Activated T-helper 17 cell treated with anti-CD3 and anti-CD28 coated beads, Interleukin-2, amount 50 U/mL, for 72 hours (primary cell): ENCODE measurements at regions not wholly inside any gene's neighbourhood (a gene's known extent, or its start where the extent isn't known, plus 50 kb on each side); places are given as distances from the start of the nearest gene placed in this dataset.
"Not testable (repeated sequence)": the region's sequence is repeated elsewhere in the genome, so short reads cannot be mapped to it uniquely, and the experiment has no call there.

Source experiments
- ATAC-seq: fragments of 150-1000 bp; cut with Tn5 transposase; replicated peaks from 2 replicates; pipeline ENCODE4 v1.10.0; 2021; ENCODE audit warnings: mild to moderate bottlenecking, moderate library complexity
- H3K27ac Mint-ChIP-seq: one replicate; pipeline ENCODE4 v1.8.0; 2022; ENCODE audit warnings: mixed read lengths
- H3K27me3 Mint-ChIP-seq: one replicate; pipeline ENCODE4 v1.8.0; 2022; ENCODE audit warnings: mixed read lengths
- H3K36me3 Mint-ChIP-seq: one replicate; pipeline ENCODE4 v1.8.0; 2022; ENCODE audit warnings: low read depth, mild to moderate bottlenecking, mixed read lengths
- H3K4me1 Mint-ChIP-seq: one replicate; pipeline ENCODE4 v1.8.0; 2022; ENCODE audit warnings: mixed read lengths
- H3K4me3 Mint-ChIP-seq: one replicate; pipeline ENCODE4 v1.8.0; 2022; ENCODE audit warnings: mild to moderate bottlenecking, mixed read lengths
- H3K9me3 Mint-ChIP-seq: one replicate; pipeline ENCODE4 v1.8.0; 2022; ENCODE audit warnings: mixed read lengths

DNA sequence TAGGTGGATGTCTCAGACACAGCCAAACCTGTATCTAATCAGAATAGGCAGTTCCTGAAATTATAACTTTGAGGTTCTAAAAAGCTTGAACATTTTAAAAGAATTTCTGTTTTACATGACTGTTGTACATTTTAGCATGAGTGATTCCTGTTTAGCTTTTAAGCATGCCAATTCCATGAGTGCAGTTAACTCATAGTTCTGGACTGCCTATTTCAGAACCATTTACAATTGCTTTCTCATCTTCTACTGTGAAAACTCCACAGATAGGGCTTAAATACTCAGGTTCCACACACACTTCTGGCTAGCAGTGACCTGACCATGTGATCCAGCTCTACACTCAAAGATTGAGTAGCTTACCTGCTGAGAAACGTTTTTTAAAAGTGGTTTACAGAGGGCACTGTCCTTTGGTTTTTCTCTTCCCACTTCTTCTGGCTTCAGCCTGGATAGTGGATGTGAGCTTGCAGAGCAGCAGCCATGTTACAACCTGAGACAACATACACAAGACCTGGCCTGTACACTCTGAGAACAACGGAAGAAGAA lies 280.8 kb downstream of the ANKRD50 start:
- H3K36me3 Mint-ChIP-seq: no peaks in the 10 kb centered on the region
- H3K4me1 Mint-ChIP-seq: no peaks in the 10 kb centered on the region
- peaks cover 3% of the 10 kb centered on the region for H3K27me3 Mint-ChIP-seq
- H3K27ac Mint-ChIP-seq: no peak overlapping the region
- H3K4me3 Mint-ChIP-seq: no peak overlapping the region
- no peak for ATAC-seq
- H3K9me3 Mint-ChIP-seq: peaks cover 4% of the 10 kb centered on the region

DNA sequence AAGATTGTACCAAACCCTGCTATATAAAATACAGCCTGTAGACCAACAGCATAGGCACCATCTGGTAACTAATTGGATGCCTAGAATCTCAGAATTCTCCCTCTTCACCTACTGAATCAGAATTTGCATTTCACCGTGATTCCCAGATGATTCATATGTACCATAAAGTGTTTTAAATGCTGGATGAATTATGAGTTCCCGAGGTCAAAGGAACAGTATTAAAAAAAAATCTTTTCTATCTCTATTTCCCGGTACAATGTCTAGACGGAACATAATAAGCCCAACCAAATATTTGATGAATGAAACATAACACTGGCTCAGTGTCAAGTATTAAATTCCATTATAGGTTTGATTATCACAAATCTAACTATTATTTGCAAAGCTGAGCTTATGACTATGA lies 280.0 kb downstream of the ANKRD50 start:
- Mint-ChIP-seq H3K36me3 (no peaks in the 10 kb centered on the region), H3K4me1 (no peaks in the 10 kb centered on the region), H3K9me3 (peaks cover 4% of the 10 kb centered on the region), H3K4me3 (no peak overlapping the region), H3K27me3 (peaks cover 3% of the 10 kb centered on the region), H3K27ac (no peak overlapping the region)
- no peak for ATAC-seq

DNA sequence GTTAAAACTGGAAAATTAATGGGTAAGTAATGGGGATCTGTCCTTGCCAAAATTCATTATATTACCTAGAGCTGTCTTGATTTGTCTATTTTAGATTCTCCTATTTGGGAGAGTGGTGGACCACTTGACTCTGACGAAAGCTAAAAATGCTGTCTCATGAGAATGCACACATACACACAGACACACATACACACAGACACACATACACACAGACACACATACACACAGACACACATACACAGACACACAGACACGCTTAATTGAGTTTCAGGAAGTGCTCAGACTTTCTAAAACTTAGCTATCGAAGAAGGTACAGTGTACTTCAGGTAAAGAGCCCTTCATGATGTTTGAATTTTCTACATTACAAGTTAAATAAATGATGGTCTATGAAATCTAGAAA lies 279.5 kb downstream of the ANKRD50 start:
- Mint-ChIP-seq H3K4me3 (no peak overlapping the region), H3K36me3 (no peaks in the 10 kb centered on the region), H3K9me3 (peaks cover 4% of the 10 kb centered on the region), H3K4me1 (no peaks in the 10 kb centered on the region), H3K27me3 (peaks cover 3% of the 10 kb centered on the region), H3K27ac (no peak overlapping the region)
- no peak for ATAC-seq

DNA sequence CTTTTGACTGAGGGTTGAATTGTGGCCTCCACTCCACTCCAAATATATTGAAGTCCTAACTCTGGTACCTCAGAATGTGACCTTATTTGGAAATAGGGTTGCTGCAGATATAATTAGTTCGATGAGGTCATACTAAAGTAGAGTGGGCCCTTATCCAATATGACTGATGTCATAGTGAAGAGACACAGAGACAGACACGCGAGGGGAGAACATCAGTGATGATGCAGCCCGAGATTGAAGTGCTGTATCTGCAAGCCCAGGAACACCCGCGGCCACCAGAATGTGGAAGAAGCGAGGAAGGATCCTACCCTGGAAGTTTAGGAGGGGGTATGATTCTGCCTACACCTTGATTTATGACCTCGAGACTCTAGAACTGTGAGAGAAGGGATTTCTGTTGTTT lies 279.0 kb downstream of the ANKRD50 start:
- no peak overlapping the region for H3K4me3 Mint-ChIP-seq
- H3K27ac Mint-ChIP-seq: no peak overlapping the region
- peaks cover 4% of the 10 kb centered on the region for H3K9me3 Mint-ChIP-seq
- no peak for ATAC-seq
- H3K4me1 Mint-ChIP-seq: no peaks in the 10 kb centered on the region
- H3K36me3 Mint-ChIP-seq: no peaks in the 10 kb centered on the region
- H3K27me3 Mint-ChIP-seq: peaks cover 3% of the 10 kb centered on the region

DNA sequence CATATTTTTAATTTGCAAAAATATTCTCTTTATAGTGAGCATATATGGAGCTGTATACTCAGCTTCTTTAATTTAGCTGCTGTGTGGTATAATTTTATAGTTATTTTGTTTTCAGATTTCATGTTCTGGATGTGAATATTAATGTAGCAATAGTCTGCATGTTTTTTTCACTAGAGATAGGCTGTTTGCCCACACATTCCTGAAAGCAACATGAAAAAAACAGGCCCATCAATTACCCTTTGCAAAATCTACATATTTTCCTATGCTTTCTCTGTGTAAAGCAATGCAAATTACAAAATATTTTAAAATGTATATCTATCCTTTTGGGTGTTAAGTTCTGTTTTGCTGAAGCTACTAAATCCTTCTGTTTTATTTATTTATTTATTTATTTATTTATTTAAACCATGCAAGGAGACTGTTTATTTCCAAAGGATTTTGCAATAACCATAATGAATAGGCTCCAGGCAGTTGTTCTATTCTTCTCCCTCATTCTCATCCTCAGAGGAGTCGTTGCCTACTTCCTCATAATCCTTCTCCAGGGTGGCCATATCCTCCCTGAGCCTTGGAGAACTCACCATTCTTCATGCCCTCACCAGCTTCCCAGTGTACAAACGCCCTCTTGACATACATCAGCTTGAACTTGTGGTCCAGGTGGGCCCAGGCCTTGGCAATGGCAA lies 277.1 kb downstream of the ANKRD50 start:
- H3K4me1 Mint-ChIP-seq: no peaks in the 10 kb centered on the region
- H3K36me3 Mint-ChIP-seq: no peaks in the 10 kb centered on the region
- peaks cover 4% of the 10 kb centered on the region for H3K9me3 Mint-ChIP-seq
- H3K4me3 Mint-ChIP-seq: no peak overlapping the region
- H3K27ac Mint-ChIP-seq: no peak overlapping the region
- no peaks in the 10 kb centered on the region for H3K27me3 Mint-ChIP-seq
- ATAC-seq: no peak

DNA sequence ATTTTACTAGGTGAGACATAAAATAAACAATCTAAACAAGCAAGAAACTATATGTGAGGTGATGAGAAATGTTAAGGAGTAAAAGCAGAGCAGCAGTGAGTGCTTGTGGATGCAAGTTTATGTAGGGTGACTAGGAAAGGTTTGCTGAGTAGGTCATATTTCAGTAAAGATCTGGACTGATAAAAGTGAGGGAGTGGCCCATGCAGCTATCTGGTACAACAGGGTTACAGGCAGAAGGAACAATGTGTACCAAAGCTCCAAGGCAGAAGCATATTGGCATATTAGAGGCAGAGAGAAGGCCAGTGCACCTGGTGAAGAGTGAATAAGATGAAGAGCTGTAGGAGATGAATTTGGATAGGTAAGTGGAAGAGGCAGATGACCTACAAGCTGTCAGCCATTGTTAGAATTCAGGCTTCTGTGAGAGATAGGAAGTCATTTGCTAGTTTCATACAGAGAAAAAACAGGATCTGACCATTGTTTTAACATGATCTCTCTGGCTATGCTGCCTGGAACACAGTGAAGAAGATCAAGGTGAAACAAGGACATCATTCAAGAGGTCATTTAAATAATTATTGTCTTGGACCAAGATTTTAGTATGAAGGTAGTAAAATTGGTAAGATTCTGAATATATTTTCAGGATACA lies 274.6 kb downstream of the ANKRD50 start:
- no peaks in the 10 kb centered on the region for H3K4me1 Mint-ChIP-seq

DNA sequence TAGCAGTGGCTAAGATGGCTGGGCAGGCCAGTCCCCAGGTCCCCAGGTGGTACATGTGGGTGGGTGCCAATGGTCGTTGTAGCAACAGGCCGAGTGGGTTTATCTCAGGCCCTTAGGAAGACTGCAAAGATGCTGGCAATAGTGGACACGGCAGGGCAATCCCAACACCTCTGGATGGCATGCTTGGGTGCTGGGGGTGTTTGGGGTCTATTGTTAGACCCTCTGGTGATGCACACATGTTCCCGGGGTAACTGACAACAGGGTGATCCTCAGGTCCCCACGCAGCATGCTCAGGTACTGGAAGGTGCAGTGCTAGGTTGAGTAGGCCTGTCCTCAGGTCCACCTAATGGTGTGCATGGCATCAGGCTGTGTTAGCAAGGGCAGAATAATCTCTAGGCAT lies 267.5 kb downstream of the ANKRD50 start:
- Mint-ChIP-seq H3K27me3 (no peaks in the 10 kb centered on the region), H3K9me3 (peaks cover 5% of the 10 kb centered on the region), H3K4me3 (no peak overlapping the region), H3K4me1 (no peaks in the 10 kb centered on the region), H3K27ac (no peak overlapping the region), H3K36me3 (no peaks in the 10 kb centered on the region)
- ATAC-seq: no peak

More for the DNA sequence above, 274.6 kb downstream of the ANKRD50 start:
- ATAC-seq: no peak
- H3K27ac Mint-ChIP-seq: no peak overlapping the region
- no peaks in the 10 kb centered on the region for H3K27me3 Mint-ChIP-seq
- H3K4me3 Mint-ChIP-seq: no peak overlapping the region
- peaks cover 4% of the 10 kb centered on the region for H3K9me3 Mint-ChIP-seq
- no peaks in the 10 kb centered on the region for H3K36me3 Mint-ChIP-seq

DNA sequence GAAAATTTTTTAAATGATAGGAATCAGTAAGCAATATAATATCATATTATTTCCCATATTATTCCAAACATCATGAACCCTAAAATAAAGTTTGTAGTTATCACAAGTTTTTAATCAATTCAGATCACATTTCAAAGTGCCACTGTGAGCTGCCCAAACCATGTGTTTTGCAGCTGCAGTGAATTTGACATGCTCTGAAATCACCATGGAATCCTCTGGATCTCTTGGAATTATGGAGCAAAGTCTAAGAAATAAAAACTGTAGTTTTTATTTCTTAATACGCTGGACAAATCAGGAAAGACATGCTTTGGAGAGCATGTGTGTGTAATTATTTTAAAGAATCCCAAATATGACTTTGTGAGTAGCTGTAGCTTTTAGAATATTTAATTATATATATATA lies 262.7 kb downstream of the ANKRD50 start:
- Mint-ChIP-seq H3K36me3 (no peaks in the 10 kb centered on the region), H3K27ac (no peak overlapping the region), H3K9me3 (peaks cover 14% of the 10 kb centered on the region), H3K27me3 (peaks cover 3% of the 10 kb centered on the region), H3K4me3 (no peak overlapping the region), H3K4me1 (no peaks in the 10 kb centered on the region)
- ATAC-seq: no peak

DNA sequence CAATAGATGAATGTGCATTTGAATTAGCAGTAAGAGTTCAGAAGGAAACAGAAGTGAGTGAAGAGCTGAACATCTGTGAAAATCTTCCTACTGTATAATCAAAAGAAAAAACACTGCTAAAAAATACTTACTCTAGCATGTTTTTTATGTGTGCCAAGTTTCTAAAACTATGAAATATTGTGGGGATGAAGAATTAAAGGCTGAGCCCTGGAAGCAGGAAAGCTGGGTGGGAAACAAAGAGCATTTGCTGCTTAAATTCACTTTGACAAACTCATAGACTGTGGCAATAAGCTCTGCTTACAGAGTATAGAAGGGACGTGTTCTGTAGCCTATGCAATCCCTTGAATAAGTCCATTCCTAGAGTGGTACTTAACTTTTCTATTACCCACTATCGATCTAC lies 261.7 kb downstream of the ANKRD50 start:
- Mint-ChIP-seq H3K4me1 (no peaks in the 10 kb centered on the region), H3K9me3 (peaks cover 13% of the 10 kb centered on the region), H3K27ac (no peak overlapping the region), H3K27me3 (peaks cover 3% of the 10 kb centered on the region), H3K4me3 (no peak overlapping the region), H3K36me3 (no peaks in the 10 kb centered on the region)
- ATAC-seq: no peak

DNA sequence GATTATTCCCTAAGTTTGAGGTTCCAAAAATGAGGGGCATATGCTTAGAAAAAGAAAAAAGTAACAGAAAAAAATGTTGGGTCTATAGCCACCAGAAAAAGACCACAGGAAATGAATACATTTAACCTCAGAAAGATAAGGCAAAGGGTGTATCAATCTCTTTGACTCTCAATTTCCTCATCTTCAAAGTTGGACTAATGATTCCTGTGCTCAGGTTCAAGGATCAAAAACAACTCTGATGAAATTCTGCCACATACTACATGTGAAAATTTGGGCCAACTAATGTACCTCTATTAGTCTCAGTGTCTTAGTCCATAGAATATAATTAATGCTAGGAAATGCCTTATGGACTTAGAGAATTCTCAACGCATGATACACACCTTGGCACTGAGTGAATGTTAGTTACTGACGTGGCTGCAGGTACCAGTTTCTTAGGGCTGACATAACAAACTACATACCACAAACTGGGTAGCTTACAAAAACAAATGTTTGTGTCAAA lies 257.7 kb downstream of the ANKRD50 start:
- Mint-ChIP-seq H3K36me3 (no peaks in the 10 kb centered on the region), H3K27me3 (peaks cover 3% of the 10 kb centered on the region), H3K27ac (no peak overlapping the region), H3K4me1 (no peaks in the 10 kb centered on the region), H3K9me3 (peaks cover 9% of the 10 kb centered on the region), H3K4me3 (no peak overlapping the region)
- ATAC-seq: no peak

DNA sequence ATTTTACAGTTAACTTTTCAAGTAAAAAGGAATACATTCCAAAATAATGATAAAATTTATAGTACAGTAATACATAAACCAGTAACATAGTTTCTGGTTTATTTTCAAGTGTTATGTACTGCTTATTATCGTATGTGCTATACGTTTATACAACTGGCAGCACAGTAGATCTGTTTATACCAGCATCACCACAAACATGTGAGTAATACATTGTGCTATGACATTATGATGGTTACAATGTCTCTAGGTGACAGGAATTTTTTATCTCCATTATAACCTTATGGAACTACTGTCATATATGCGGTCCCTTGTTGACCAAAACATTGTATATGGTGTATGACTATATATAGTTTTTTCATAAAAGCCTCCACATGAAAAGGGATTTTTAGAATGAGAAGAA lies 256.9 kb downstream of the ANKRD50 start:
- H3K4me3 Mint-ChIP-seq: no peak overlapping the region
- no peaks in the 10 kb centered on the region for H3K4me1 Mint-ChIP-seq
- no peaks in the 10 kb centered on the region for H3K36me3 Mint-ChIP-seq
- no peak for ATAC-seq
- peaks cover 3% of the 10 kb centered on the region for H3K27me3 Mint-ChIP-seq
- no peak overlapping the region for H3K27ac Mint-ChIP-seq
- H3K9me3 Mint-ChIP-seq: peaks cover 7% of the 10 kb centered on the region

DNA sequence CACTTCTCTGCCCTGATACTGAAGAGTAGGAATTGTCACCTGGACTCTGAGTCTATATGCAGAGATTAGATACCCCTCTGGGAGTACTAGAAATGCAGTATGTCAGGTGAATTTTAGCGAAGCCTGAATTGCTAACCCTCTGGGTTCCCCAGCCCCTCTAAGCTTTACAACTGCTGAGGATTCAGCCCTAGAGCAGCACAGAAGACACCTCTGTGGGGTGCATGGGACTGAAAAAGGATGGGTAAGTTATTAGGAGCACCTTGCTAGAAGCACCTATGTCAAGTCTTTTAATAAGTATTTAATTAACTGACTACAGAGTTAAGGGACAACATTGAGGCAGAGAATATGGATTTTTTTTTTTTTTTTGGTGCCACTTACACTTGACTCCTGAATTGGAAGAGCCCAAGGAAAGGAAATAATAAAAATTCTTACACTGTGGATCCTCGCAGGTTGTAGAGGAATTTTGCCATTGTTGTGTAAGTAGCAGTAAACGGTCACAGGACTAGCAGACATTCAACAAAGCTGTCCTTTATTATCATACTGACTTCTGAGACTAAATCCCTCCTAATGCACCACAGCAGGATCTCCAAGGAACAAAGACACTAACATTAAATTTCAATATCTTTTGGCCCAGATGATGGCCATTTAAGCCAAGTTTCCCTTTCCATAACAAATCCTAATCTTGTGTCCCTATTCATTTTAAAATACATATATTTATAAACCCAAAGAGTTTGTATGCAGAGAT lies 253.2 kb downstream of the ANKRD50 start:
- Mint-ChIP-seq H3K27me3 (no peaks in the 10 kb centered on the region), H3K27ac (no peak overlapping the region), H3K36me3 (no peaks in the 10 kb centered on the region), H3K9me3 (peaks cover 11% of the 10 kb centered on the region), H3K4me1 (no peaks in the 10 kb centered on the region), H3K4me3 (no peak overlapping the region)
- ATAC-seq: no peak

DNA sequence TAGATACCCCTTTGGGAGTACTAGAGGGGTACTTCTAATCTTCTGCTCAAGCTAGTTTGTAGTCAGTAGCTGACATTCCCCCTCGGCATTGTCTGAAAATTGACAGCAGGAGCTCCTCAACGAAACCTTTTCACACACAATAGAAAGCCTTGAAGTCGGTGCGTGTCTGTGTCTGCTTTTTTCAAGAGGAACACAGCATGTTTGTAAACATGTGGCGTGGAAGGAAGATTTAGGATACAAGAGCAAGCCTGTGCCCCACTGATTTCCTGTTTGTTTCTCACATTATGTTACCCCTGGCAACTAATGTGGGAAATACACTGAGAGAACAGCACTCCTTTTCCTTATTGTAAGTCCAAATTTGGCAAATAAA lies 252.6 kb downstream of the ANKRD50 start:
- Mint-ChIP-seq H3K9me3 (peaks cover 11% of the 10 kb centered on the region), H3K27ac (no peak overlapping the region), H3K4me1 (no peaks in the 10 kb centered on the region), H3K36me3 (no peaks in the 10 kb centered on the region), H3K4me3 (no peak overlapping the region), H3K27me3 (no peaks in the 10 kb centered on the region)
- ATAC-seq: no peak

DNA sequence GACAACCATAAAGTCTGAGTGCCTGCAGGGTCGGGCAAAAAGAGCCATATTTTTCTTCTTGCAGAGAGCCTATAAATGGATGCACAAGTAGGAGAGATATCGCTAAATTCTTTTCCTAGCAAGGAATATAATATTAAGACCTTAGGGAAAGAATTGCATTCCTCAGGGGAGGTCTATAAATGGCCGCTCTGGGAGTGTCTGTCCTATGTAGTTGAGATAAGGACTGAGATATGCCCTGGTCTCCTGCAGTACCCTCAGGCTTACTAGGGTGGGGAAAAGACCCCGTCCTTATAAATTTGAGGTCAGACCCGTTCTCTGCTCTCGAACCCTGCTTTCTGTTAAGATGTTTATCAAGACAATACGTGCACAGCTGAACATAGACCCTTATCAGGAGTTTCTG lies 250.9 kb downstream of the ANKRD50 start:
- H3K4me1 Mint-ChIP-seq, H3K27me3 Mint-ChIP-seq, H3K4me3 Mint-ChIP-seq, ATAC-seq, H3K36me3 Mint-ChIP-seq, H3K27ac Mint-ChIP-seq: not testable (repeated sequence)
- peaks cover 11% of the 10 kb centered on the region for H3K9me3 Mint-ChIP-seq
